GM12878 (cell line): ENCODE measurements at regions not wholly inside any gene's neighbourhood (a gene's known extent, or its start where the extent isn't known, plus 50 kb on each side); places are given as distances from the start of the nearest gene placed in this dataset.

Source experiments
- CHD2 ChIP-seq: IDR thresholded peaks from 2 replicates; pipeline ENCODE4 v1.6.1; 2011; ENCODE audit warnings: low read depth, low read length, improper control_type of control experiment, borderline replicate concordance
- FOXK2 ChIP-seq: fragments of 450-650 bp; IDR thresholded peaks from 2 replicates; pipeline ENCODE4 v1.6.1; 2017; ENCODE audit warnings: mild to moderate bottlenecking, moderate library complexity
- SREBF2 ChIP-seq: IDR thresholded peaks from 2 replicates; pipeline ENCODE4 v1.6.1; 2012; ENCODE audit warnings: mild to moderate bottlenecking, low read length
- ZNF274 ChIP-seq: IDR thresholded peaks from one replicate; pipeline ENCODE4 v1.8.0; 2011; ENCODE audit not compliant: insufficient read length, insufficient read depth

DNA sequence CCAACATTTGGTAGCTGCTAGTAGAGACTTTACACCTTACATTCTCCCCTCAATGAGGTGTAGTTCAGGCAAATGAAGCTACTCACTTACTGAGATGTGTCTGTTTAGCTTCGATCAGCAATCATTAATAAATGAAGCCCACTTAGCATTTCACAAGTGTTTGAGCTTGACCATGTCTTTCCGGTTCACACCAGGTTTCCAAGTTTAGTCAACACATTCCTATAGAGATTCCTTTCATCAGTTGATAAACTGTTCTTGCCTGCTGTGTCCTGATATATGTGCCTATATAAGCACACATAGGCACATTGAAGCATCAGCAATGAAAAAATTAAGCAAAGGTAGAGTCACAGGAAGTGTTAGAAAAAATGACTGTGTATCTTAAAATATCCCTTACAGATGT is 150.0 kb downstream of the BTBD3 start:
- TF ChIP-seq SREBF2 = no peak
- TF ChIP-seq ZNF274 = no peak
- no peak for TF ChIP-seq FOXK2
- no peak for TF ChIP-seq CHD2
